WTC11 (cell line): ENCODE measurements at regions not wholly inside any gene's neighbourhood (a gene's known extent, or its start where the extent isn't known, plus 50 kb on each side); places are given as distances from the start of the nearest gene placed in this dataset.

Experiments used
- CREM ChIP-seq: sonication (generic); formaldehyde crosslinking; IDR thresholded peaks from 2 replicates; pipeline ENCODE4 v1.8.1; 2022; ENCODE audit warnings: mild to moderate bottlenecking, missing genetic modification reagents, moderate library complexity
- GTF2I ChIP-seq: fragments of 250-450 bp; sonication (Bioruptor Pico); conservative IDR thresholded peaks from 2 replicates; pipeline ENCODE4 v1.4.0; 2021; ENCODE audit warnings: mild to moderate bottlenecking
- JUN ChIP-seq: sonication (generic); formaldehyde crosslinking; IDR thresholded peaks from 2 replicates; pipeline ENCODE4 v1.8.0; 2023; ENCODE audit warnings: mild to moderate bottlenecking, missing genetic modification reagents
- TF ChIP-seq, protein P1 (sequence below): fragments of 200-600 bp; IDR thresholded peaks from 2 replicates; pipeline ENCODE4 v1.8.0; 2022; ENCODE audit warnings: antibody characterized with exemption
- TF ChIP-seq, protein P2 (sequence below): sonication (generic); formaldehyde crosslinking; IDR thresholded peaks from 2 replicates; pipeline ENCODE4 v1.8.1; 2023; ENCODE audit warnings: mild to moderate bottlenecking, missing genetic modification reagents
- TF ChIP-seq, protein P3 (sequence below): sonication (generic); formaldehyde crosslinking; IDR thresholded peaks from 2 replicates; pipeline ENCODE4 v1.8.0; 2022; ENCODE audit warnings: mild to moderate bottlenecking, missing genetic modification reagents

DNA sequence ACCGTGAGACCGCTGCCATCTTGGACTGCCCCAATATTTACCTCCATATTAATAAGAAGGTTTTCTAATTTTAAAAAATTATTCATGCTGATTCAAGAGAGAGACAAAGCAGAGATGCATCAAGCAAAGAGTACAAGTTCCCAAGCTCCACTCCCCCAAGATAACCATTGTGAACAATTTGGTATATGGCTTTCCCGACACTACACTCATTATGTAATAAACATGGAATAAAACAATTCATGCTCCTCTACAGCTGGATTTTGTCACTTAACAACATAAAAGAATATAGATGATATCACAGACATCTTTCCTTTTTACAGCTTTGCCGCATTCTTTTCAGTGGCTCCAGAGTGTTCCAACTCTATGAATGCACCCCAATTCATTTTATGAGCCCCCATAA, 307.6 kb downstream of the FGFR2 start:
- TF ChIP-seq, protein P1, sequence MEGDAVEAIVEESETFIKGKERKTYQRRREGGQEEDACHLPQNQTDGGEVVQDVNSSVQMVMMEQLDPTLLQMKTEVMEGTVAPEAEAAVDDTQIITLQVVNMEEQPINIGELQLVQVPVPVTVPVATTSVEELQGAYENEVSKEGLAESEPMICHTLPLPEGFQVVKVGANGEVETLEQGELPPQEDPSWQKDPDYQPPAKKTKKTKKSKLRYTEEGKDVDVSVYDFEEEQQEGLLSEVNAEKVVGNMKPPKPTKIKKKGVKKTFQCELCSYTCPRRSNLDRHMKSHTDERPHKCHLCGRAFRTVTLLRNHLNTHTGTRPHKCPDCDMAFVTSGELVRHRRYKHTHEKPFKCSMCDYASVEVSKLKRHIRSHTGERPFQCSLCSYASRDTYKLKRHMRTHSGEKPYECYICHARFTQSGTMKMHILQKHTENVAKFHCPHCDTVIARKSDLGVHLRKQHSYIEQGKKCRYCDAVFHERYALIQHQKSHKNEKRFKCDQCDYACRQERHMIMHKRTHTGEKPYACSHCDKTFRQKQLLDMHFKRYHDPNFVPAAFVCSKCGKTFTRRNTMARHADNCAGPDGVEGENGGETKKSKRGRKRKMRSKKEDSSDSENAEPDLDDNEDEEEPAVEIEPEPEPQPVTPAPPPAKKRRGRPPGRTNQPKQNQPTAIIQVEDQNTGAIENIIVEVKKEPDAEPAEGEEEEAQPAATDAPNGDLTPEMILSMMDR = no peak
- TF ChIP-seq JUN (CRISPR knock-in tag) = no peak
- TF ChIP-seq, protein P2, sequence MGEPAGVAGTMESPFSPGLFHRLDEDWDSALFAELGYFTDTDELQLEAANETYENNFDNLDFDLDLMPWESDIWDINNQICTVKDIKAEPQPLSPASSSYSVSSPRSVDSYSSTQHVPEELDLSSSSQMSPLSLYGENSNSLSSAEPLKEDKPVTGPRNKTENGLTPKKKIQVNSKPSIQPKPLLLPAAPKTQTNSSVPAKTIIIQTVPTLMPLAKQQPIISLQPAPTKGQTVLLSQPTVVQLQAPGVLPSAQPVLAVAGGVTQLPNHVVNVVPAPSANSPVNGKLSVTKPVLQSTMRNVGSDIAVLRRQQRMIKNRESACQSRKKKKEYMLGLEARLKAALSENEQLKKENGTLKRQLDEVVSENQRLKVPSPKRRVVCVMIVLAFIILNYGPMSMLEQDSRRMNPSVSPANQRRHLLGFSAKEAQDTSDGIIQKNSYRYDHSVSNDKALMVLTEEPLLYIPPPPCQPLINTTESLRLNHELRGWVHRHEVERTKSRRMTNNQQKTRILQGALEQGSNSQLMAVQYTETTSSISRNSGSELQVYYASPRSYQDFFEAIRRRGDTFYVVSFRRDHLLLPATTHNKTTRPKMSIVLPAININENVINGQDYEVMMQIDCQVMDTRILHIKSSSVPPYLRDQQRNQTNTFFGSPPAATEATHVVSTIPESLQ (CRISPR knock-in tag) = no peak
- no peak for TF ChIP-seq CREM (CRISPR knock-in tag)
- TF ChIP-seq GTF2I (CRISPR knock-in tag) = no peak
- TF ChIP-seq, protein P3, sequence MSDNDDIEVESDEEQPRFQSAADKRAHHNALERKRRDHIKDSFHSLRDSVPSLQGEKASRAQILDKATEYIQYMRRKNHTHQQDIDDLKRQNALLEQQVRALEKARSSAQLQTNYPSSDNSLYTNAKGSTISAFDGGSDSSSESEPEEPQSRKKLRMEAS (CRISPR knock-in tag) = no peak
